Panc1 (cell line): ENCODE measurements at regions not wholly inside any gene's neighbourhood (a gene's known extent, or its start where the extent isn't known, plus 50 kb on each side); places are given as distances from the start of the nearest gene placed in this dataset.

ENCODE experiments used
- POLR2AphosphoS5 ChIP-seq: IDR thresholded peaks from 2 replicates; pipeline ENCODE4 v1.6.1; 2012; ENCODE audit warnings: mild to moderate bottlenecking, low read depth, low read length, moderate library complexity
- SIN3A ChIP-seq: IDR thresholded peaks from 2 replicates; pipeline ENCODE4 v1.6.1; 2012; ENCODE audit warnings: low read depth, mild to moderate bottlenecking, low read length, moderate library complexity, borderline replicate concordance; ENCODE audit not compliant: insufficient read depth
- TF ChIP-seq, protein P1 (sequence below): fragments of 450-650 bp; IDR thresholded peaks from 2 replicates; pipeline ENCODE4 v1.5.1; 2017; ENCODE audit warnings: mild to moderate bottlenecking
- TF ChIP-seq, protein P2 (sequence below), 2 experiments: IDR thresholded peaks; 2 replicates each; pipeline ENCODE4 v1.6.1; 2011 to 2012; ENCODE audit warnings: low read depth in 2 of 2, control low read depth in 1 of 2, low read length in 1 of 2, mild to moderate bottlenecking in 1 of 2, moderate library complexity in 1 of 2; ENCODE audit not compliant: insufficient read depth in 1 of 2

DNA sequence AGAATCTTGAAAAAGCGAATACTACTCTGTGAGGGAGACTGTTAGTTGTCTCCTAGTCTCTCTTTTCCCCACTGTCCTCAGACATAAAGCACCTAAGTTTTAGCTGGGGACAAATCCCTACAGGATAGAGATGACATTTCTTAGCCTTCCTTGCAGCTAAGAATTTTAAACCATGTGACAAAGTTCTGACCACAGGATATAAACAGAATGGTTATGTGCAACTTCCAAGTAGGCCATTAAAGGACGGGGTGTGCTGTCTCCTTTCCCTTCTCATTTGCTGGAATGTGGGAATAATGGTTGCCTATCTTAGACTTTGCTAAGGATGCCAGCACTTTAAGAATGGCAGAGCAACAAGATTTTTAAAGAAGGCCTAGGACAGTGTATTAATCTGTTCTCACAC lies 74.9 kb upstream of the PRPS1L1 start:
- TF ChIP-seq POLR2AphosphoS5, result no peak
- TF ChIP-seq, protein P1, sequence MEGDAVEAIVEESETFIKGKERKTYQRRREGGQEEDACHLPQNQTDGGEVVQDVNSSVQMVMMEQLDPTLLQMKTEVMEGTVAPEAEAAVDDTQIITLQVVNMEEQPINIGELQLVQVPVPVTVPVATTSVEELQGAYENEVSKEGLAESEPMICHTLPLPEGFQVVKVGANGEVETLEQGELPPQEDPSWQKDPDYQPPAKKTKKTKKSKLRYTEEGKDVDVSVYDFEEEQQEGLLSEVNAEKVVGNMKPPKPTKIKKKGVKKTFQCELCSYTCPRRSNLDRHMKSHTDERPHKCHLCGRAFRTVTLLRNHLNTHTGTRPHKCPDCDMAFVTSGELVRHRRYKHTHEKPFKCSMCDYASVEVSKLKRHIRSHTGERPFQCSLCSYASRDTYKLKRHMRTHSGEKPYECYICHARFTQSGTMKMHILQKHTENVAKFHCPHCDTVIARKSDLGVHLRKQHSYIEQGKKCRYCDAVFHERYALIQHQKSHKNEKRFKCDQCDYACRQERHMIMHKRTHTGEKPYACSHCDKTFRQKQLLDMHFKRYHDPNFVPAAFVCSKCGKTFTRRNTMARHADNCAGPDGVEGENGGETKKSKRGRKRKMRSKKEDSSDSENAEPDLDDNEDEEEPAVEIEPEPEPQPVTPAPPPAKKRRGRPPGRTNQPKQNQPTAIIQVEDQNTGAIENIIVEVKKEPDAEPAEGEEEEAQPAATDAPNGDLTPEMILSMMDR, result no peak
- no peak for TF ChIP-seq SIN3A
- TF ChIP-seq, protein P2, sequence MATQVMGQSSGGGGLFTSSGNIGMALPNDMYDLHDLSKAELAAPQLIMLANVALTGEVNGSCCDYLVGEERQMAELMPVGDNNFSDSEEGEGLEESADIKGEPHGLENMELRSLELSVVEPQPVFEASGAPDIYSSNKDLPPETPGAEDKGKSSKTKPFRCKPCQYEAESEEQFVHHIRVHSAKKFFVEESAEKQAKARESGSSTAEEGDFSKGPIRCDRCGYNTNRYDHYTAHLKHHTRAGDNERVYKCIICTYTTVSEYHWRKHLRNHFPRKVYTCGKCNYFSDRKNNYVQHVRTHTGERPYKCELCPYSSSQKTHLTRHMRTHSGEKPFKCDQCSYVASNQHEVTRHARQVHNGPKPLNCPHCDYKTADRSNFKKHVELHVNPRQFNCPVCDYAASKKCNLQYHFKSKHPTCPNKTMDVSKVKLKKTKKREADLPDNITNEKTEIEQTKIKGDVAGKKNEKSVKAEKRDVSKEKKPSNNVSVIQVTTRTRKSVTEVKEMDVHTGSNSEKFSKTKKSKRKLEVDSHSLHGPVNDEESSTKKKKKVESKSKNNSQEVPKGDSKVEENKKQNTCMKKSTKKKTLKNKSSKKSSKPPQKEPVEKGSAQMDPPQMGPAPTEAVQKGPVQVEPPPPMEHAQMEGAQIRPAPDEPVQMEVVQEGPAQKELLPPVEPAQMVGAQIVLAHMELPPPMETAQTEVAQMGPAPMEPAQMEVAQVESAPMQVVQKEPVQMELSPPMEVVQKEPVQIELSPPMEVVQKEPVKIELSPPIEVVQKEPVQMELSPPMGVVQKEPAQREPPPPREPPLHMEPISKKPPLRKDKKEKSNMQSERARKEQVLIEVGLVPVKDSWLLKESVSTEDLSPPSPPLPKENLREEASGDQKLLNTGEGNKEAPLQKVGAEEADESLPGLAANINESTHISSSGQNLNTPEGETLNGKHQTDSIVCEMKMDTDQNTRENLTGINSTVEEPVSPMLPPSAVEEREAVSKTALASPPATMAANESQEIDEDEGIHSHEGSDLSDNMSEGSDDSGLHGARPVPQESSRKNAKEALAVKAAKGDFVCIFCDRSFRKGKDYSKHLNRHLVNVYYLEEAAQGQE (IDR thresholded peaks at IDR 0.05; ENCODE audit: insufficient read depth in 1 of 2, low read depth in 2 of 2, low read length in 1 of 2), result no peak
